ENCODE measurements at regions not wholly inside any gene's neighbourhood (a gene's known extent, or its start where the extent isn't known, plus 50 kb on each side); places are given as distances from the start of the nearest gene placed in this dataset.

- no peak overlapping the region for H3K27ac Mint-ChIP-seq
- H3K36me3 Mint-ChIP-seq (ENCODE audit: low read depth), result no peaks in the 10 kb centered on the region
- DNase-seq, result no peak
- no peaks in the 10 kb centered on the region for H3K9me3 Mint-ChIP-seq
- POLR2A ChIA-PET, result no interaction called here
- H3K4me3 Mint-ChIP-seq, result no peak overlapping the region
- ATAC-seq (ENCODE audit: poor library complexity), result no peak
- no peak overlapping the region for H3K4me3 ChIP-seq (ENCODE audit: low read length)
- H3K4me1 ChIP-seq (ENCODE audit: insufficient read depth, low read length), result no peaks in the 10 kb centered on the region
- H3K27me3 ChIP-seq (ENCODE audit: control insufficient read depth in 1 of 2, insufficient read depth in 2 of 2, low read length in 2 of 2), result no peaks in the 10 kb centered on the region
- intact Hi-C loops (cut with DNase I, micrococcal nuclease), result no loop called here
- no peaks in the 10 kb centered on the region for H3K27me3 Mint-ChIP-seq
- CTCF ChIA-PET, result no interaction called here
- no peaks in the 10 kb centered on the region for H3K36me3 ChIP-seq (ENCODE audit: insufficient read depth, low read length)
- no peak for TF ChIP-seq CTCF (IDR thresholded peaks at IDR 0.05)
- no peaks in the 10 kb centered on the region for H3K9me3 ChIP-seq (ENCODE audit: control insufficient read depth in 1 of 2, insufficient read depth in 1 of 2, low read length in 2 of 2)
- H3K27ac ChIP-seq (ENCODE audit: low read depth in 1 of 2, low read length in 2 of 2), result no peak overlapping the region
- no peaks in the 10 kb centered on the region for H3K4me1 Mint-ChIP-seq (ENCODE audit: low read depth)
These were observed 222.5 kb downstream of the SQOR start for GRCh38 chr15:45857291-45857690.

- Mint-ChIP-seq H3K9me3 (no peaks in the 10 kb centered on the region), H3K4me3 (no peak overlapping the region), H3K36me3 (ENCODE audit: low read depth) (no peaks in the 10 kb centered on the region), H3K4me1 (ENCODE audit: low read depth) (no peaks in the 10 kb centered on the region), H3K27ac (no peak overlapping the region), H3K27me3 (no peaks in the 10 kb centered on the region)
- intact Hi-C loops (cut with DNase I, micrococcal nuclease), result no loop called here
- ChIA-PET POLR2A (no interaction called here), CTCF (no interaction called here)
- DNase-seq (no peak), ATAC-seq (ENCODE audit: poor library complexity) (no peak)
- Histone ChIP-seq H3K4me3 (ENCODE audit: low read length) (no peak overlapping the region), H3K4me1 (ENCODE audit: insufficient read depth, low read length) (no peaks in the 10 kb centered on the region), H3K27ac (ENCODE audit: low read depth in 1 of 2, low read length in 2 of 2) (no peak overlapping the region), H3K9me3 (ENCODE audit: control insufficient read depth in 1 of 2, insufficient read depth in 1 of 2, low read length in 2 of 2) (no peaks in the 10 kb centered on the region), H3K36me3 (ENCODE audit: insufficient read depth, low read length) (no peaks in the 10 kb centered on the region), H3K27me3 (ENCODE audit: control insufficient read depth in 1 of 2, insufficient read depth in 2 of 2, low read length in 2 of 2) (no peaks in the 10 kb centered on the region)
- TF ChIP-seq CTCF (IDR thresholded peaks at IDR 0.05), result no peak
These were observed 223.7 kb downstream of the SQOR start for GRCh38 chr15:45858491-45858890.

- Histone ChIP-seq H3K9me3 (ENCODE audit: control insufficient read depth in 1 of 2, insufficient read depth in 1 of 2, low read length in 2 of 2) (no peaks in the 10 kb centered on the region), H3K27ac (ENCODE audit: low read depth in 1 of 2, low read length in 2 of 2) (no peak overlapping the region), H3K4me3 (ENCODE audit: low read length) (no peak overlapping the region), H3K36me3 (ENCODE audit: insufficient read depth, low read length) (no peaks in the 10 kb centered on the region), H3K4me1 (ENCODE audit: insufficient read depth, low read length) (no peaks in the 10 kb centered on the region), H3K27me3 (ENCODE audit: control insufficient read depth in 1 of 2, insufficient read depth in 2 of 2, low read length in 2 of 2) (no peaks in the 10 kb centered on the region)
- Mint-ChIP-seq H3K27ac (no peak overlapping the region), H3K9me3 (no peaks in the 10 kb centered on the region), H3K4me3 (no peak overlapping the region), H3K36me3 (ENCODE audit: low read depth) (no peaks in the 10 kb centered on the region), H3K4me1 (ENCODE audit: low read depth) (no peaks in the 10 kb centered on the region), H3K27me3 (peaks cover 4% of the 10 kb centered on the region)
- ChIA-PET POLR2A (no interaction called here), CTCF (no interaction called here)
- intact Hi-C loops (cut with DNase I, micrococcal nuclease), result no loop called here
- ATAC-seq (ENCODE audit: poor library complexity), result no peak
- no peak for TF ChIP-seq CTCF (IDR thresholded peaks at IDR 0.05)
- DNase-seq, result no peak
These were observed 227.2 kb downstream of the SQOR start for GRCh38 chr15:45862034-45862433.

Measured in CD4-positive, alpha-beta T cell (primary cell).